ENCODE measurements at regions not wholly inside any gene's neighbourhood (a gene's known extent, or its start where the extent isn't known, plus 50 kb on each side); places are given as distances from the start of the nearest gene placed in this dataset.
A peak's percentile ranks its signal among the peaks of the same experiment; 100 is the strongest.
"Not testable (repeated sequence)": the region's sequence is repeated elsewhere in the genome, so short reads cannot be mapped to it uniquely, and the experiment has no call there.

GRCh38 chr9:97771641-97772040 lies 74.5 kb upstream of the XPA start:
- H3K4me1 ChIP-seq = no peaks in the 10 kb centered on the region
- TF ChIP-seq, protein P1, sequence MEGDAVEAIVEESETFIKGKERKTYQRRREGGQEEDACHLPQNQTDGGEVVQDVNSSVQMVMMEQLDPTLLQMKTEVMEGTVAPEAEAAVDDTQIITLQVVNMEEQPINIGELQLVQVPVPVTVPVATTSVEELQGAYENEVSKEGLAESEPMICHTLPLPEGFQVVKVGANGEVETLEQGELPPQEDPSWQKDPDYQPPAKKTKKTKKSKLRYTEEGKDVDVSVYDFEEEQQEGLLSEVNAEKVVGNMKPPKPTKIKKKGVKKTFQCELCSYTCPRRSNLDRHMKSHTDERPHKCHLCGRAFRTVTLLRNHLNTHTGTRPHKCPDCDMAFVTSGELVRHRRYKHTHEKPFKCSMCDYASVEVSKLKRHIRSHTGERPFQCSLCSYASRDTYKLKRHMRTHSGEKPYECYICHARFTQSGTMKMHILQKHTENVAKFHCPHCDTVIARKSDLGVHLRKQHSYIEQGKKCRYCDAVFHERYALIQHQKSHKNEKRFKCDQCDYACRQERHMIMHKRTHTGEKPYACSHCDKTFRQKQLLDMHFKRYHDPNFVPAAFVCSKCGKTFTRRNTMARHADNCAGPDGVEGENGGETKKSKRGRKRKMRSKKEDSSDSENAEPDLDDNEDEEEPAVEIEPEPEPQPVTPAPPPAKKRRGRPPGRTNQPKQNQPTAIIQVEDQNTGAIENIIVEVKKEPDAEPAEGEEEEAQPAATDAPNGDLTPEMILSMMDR (IDR thresholded peaks at IDR 0.05) = no peak
- intact Hi-C loops (cut with DNase I) = no loop called here
- H3K9me3 ChIP-seq = no peaks in the 10 kb centered on the region
- no peaks in the 10 kb centered on the region for H3K36me3 ChIP-seq
- no peak for ATAC-seq
- no peaks in the 10 kb centered on the region for H3K27me3 ChIP-seq
- no peak for FAIRE-seq
- no peak overlapping the region for H3K4me3 ChIP-seq
- H3K27ac ChIP-seq = no peak overlapping the region
- 78 to 83% methylated on average over 3 of the region's 3 CpGs for WGBS, 2 donors
- DNase-seq = no peak

- no peak for FAIRE-seq
- Histone ChIP-seq H3K36me3 (no peaks in the 10 kb centered on the region), H3K4me3 (no peak overlapping the region), H3K9me3 (no peaks in the 10 kb centered on the region), H3K27ac (no peak overlapping the region), H3K4me1 (no peaks in the 10 kb centered on the region), H3K27me3 (no peaks in the 10 kb centered on the region)
- no peak for ATAC-seq
- TF ChIP-seq, protein P1 (IDR thresholded peaks at IDR 0.05) = no peak
- WGBS, 2 donors = 48 to 63% methylated on average over 4 of the region's 4 CpGs
- no peak for DNase-seq
- intact Hi-C loops (cut with DNase I) = no loop called here
These were observed 75.0 kb upstream of the XPA start for GRCh38 chr9:97772145-97772544.

DNA sequence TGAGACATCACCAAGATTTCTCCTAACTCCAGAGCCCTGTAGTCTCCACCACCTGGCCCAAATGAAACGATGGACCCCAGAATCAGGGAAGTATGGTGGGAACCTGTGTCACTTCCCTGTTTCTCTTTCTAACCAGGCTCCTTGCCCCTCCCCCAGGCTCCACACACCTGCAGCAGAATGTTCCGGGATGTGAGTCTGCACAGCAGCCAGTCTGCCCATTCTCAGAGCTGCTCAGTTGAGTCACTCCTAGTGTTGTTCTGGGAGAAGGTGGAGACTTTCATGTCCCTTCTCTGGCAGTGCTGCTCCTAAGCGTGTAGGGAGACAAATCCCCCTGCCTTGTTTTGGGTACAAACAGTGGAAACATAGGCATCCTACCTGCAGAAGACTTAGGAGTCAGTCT lies 76.0 kb upstream of the XPA start:
- DNase-seq (no peak), FAIRE-seq (no peak), ATAC-seq (no peak)
- no peaks in the 10 kb centered on the region for H3K9me3 ChIP-seq
- H3K4me3 ChIP-seq = no peak overlapping the region
- WGBS, 2 donors = 68 to 69% methylated on average over 3 of the region's 3 CpGs
- intact Hi-C loops (cut with DNase I) = no loop called here
- H3K27me3 ChIP-seq = no peaks in the 10 kb centered on the region
- TF ChIP-seq, protein P1 (IDR thresholded peaks at IDR 0.05) = no peak
- H3K27ac ChIP-seq = no peak overlapping the region
- H3K36me3 ChIP-seq = no peaks in the 10 kb centered on the region
- H3K4me1 ChIP-seq = no peaks in the 10 kb centered on the region

GRCh38 chr9:97773723-97774122 lies 76.6 kb upstream of the XPA start:
- H3K9me3 ChIP-seq = no peaks in the 10 kb centered on the region
- DNase-seq (peak in 1 of 6 donors; percentile 34), FAIRE-seq (no peak), ATAC-seq (no peak)
- no peaks in the 10 kb centered on the region for H3K27me3 ChIP-seq
- H3K4me1 ChIP-seq = no peaks in the 10 kb centered on the region
- H3K36me3 ChIP-seq = no peaks in the 10 kb centered on the region
- intact Hi-C loops (cut with DNase I) = no loop called here
- TF ChIP-seq, protein P1 (IDR thresholded peaks at IDR 0.05) = no peak
- H3K27ac ChIP-seq = no peak overlapping the region
- no peak overlapping the region for H3K4me3 ChIP-seq
- 32 to 51% methylated on average over 3 of the region's 3 CpGs for WGBS, 2 donors

- FAIRE-seq = no peak
- H3K36me3 ChIP-seq = no peaks in the 10 kb centered on the region
- intact Hi-C loops (cut with DNase I) = no loop called here
- WGBS, 2 donors = 71 to 76% methylated on average over 3 of the region's 3 CpGs
- no peak for ATAC-seq
- H3K27ac ChIP-seq = no peak overlapping the region
- DNase-seq = no peak
- TF ChIP-seq, protein P1 (IDR thresholded peaks at IDR 0.05) = no peak
- no peaks in the 10 kb centered on the region for H3K27me3 ChIP-seq
- H3K4me3 ChIP-seq = no peak overlapping the region
- H3K9me3 ChIP-seq = no peaks in the 10 kb centered on the region
- no peaks in the 10 kb centered on the region for H3K4me1 ChIP-seq
These were observed 77.5 kb upstream of the XPA start for GRCh38 chr9:97774673-97775072.

DNA sequence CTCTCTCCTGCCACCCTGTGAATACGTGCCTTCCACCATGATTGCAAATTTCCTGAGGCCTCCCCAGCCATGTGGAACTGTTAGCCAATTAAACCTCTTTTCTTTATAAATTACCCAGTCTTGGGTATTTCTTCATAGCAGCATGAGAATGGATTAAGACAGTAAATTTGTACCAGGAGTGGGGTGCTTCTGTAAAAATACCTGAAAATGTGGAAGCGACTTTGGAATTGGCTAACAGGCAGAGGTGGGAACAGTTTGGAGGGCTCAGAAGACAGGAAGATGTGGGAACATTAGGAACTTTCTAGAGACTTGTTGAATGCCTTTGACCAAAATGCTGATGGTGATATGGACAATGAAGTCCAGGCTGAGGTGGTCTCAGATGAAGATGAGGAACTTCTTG lies 74.3 kb upstream of the FOXE1 start:
- DNase-seq; H3K36me3 ChIP-seq; H3K9me3 ChIP-seq; H3K4me1 ChIP-seq; H3K4me3 ChIP-seq; FAIRE-seq; ATAC-seq; H3K27me3 ChIP-seq; intact Hi-C loops (cut with DNase I); H3K27ac ChIP-seq: not testable (repeated sequence)
- WGBS, 2 donors = 85 to 91% methylated on average over 2 of the region's 2 CpGs
